Gastrocnemius medialis (tissue), 4 donors: ENCODE measurements at regions not wholly inside any gene's neighbourhood (a gene's known extent, or its start where the extent isn't known, plus 50 kb on each side); places are given as distances from the start of the nearest gene placed in this dataset.

Experiments used
- CTCF ChIP-seq, 5 experiments: fragments of 450-650 bp in 3 of 5; fragments of 200-600 bp in 2 of 5; sonication (generic) in 2 of 5; IDR thresholded peaks in 4 of 5; conservative IDR thresholded peaks in 1 of 5; 1 replicate in 4 of 5; 2 replicates in 1 of 5; pipeline ENCODE4 v1.5.1; 2016 to 2019; ENCODE audit warnings: antibody characterized with exemption in 5 of 5, mild to moderate bottlenecking in 3 of 5, moderate library complexity in 3 of 5
- POLR2A ChIP-seq, 2 donors: fragments of 450-650 bp; IDR thresholded peaks; one replicate each; pipeline ENCODE4 v1.6.1; 2017; ENCODE audit warnings: antibody characterized with exemption in 2 of 2, mild to moderate bottlenecking in 2 of 2, moderate library complexity in 2 of 2

GRCh38 chr2:18436503-18437005 is 123.9 kb downstream of the RDH14 start:
- TF ChIP-seq POLR2A (IDR thresholded peaks at IDR 0.05): no peak
- no peak for TF ChIP-seq CTCF (IDR thresholded peaks at IDR 0.05 in 4 of 5, conservative IDR thresholded peaks at IDR 0.05 in 1 of 5)
